ENCODE measurements at regions not wholly inside any gene's neighbourhood (a gene's known extent, or its start where the extent isn't known, plus 50 kb on each side); places are given as distances from the start of the nearest gene placed in this dataset.

DNA sequence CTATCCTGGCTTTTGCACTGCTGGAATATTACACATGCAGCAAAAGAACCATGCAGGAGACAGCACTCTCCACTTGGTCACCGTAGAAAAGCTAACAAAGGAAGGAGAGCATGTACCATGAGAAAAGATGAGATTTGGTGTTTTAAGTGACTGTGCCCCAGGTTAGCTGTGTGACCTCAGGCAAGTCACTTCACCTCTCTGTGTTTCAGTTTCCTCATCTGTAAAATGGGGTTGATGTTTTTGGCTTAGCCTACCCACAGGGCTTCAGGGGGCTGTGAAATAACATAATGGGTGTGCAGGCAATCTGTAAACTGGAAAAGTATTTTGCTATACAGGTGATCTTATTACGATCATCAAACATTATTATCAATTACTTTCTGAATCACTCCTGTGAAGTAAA lies 69.3 kb upstream of the SLC6A11 start:
- no peaks in the 10 kb centered on the region for H3K9me3 ChIP-seq (ENCODE audit: low read length)
- FAIRE-seq (no peak), DNase-seq (ENCODE audit: low spot score) (no peak), ATAC-seq (no peak)
- ChIA-PET POLR2A (no interaction called here), CTCF (ENCODE audit: low intra/inter-chr PET ratio, low total read pairs) (no interaction called here)
- H3K9ac ChIP-seq (ENCODE audit: insufficient read depth, low read depth, low read length), result no peak overlapping the region
- H3K4me3 ChIP-seq (replicated peaks in 1 of 3; ENCODE audit: insufficient read depth in 1 of 3, low read depth in 2 of 3, low read length in 3 of 3), result no peak overlapping the region
- no TSS peak for BruUV-seq (replicated peaks)
- H3K27ac ChIP-seq (ENCODE audit: extremely low read length, insufficient read depth, low read length), result no peak overlapping the region
- intact Hi-C loops (cut with micrococcal nuclease; ENCODE audit: unreplicated experiment) (no loop called here), in situ Hi-C loops (cut with HindIII; ENCODE audit: extremely low pct_ligation_motif_present, low pct_unique_long_range_greater_than_20kb) (no loop called here)
- no peak overlapping the region for H2AFZ ChIP-seq (ENCODE audit: low read length)
- WGBS (ENCODE audit: low lambda C conversion rate), result 20% methylated on average over 2 of the region's 2 CpGs
- H3K36me3 ChIP-seq (replicated peaks in 1 of 2; ENCODE audit: control insufficient read depth in 1 of 2, insufficient read depth in 2 of 2, low read length in 2 of 2), result no peaks in the 10 kb centered on the region
- no peak overlapping the region for H3K4me2 ChIP-seq (ENCODE audit: low read depth, low read length)
- H4K20me1 ChIP-seq (ENCODE audit: insufficient read depth, low read length), result no peaks in the 10 kb centered on the region
- H3K27me3 ChIP-seq (ENCODE audit: control insufficient read depth in 1 of 2, insufficient read depth in 2 of 2, low read length in 2 of 2), result no peaks in the 10 kb centered on the region
- no peaks in the 10 kb centered on the region for H3K79me2 ChIP-seq (ENCODE audit: insufficient read depth, low read length)
- no peak for TF ChIP-seq ZNF468 (CRISPR knock-in tag; IDR thresholded peaks at IDR 0.05)
- TF ChIP-seq, protein P1, sequence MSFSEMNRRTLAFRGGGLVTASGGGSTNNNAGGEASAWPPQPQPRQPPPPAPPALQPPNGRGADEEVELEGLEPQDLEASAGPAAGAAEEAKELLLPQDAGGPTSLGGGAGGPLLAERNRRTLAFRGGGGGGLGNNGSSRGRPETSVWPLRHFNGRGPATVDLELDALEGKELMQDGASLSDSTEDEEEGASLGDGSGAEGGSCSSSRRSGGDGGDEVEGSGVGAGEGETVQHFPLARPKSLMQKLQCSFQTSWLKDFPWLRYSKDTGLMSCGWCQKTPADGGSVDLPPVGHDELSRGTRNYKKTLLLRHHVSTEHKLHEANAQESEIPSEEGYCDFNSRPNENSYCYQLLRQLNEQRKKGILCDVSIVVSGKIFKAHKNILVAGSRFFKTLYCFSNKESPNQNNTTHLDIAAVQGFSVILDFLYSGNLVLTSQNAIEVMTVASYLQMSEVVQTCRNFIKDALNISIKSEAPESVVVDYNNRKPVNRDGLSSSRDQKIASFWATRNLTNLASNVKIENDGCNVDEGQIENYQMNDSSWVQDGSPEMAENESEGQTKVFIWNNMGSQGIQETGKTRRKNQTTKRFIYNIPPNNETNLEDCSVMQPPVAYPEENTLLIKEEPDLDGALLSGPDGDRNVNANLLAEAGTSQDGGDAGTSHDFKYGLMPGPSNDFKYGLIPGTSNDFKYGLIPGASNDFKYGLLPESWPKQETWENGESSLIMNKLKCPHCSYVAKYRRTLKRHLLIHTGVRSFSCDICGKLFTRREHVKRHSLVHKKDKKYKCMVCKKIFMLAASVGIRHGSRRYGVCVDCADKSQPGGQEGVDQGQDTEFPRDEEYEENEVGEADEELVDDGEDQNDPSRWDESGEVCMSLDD (CRISPR knock-in tag; IDR thresholded peaks at IDR 0.05; ENCODE audit: borderline replicate concordance), result no peak
- TF ChIP-seq ZNF629 (CRISPR knock-in tag; conservative IDR thresholded peaks at IDR 0.05), result 0 out of 2 replicates have a peak, but pooled peaks have one; percentile 15
- peak; percentile 60; the same call in 1 of the 2 replicates for TF ChIP-seq ZNF768 (CRISPR knock-in tag; IDR thresholded peaks at IDR 0.05)
- no peaks in the 10 kb centered on the region for H3K4me1 ChIP-seq (ENCODE audit: insufficient read depth, low read length)

- in situ Hi-C loops (cut with HindIII; ENCODE audit: extremely low pct_ligation_motif_present, low pct_unique_long_range_greater_than_20kb), result no loop called here
- ChIA-PET CTCF (ENCODE audit: low intra/inter-chr PET ratio, low total read pairs) (no interaction called here), POLR2A (no interaction called here)
- Histone ChIP-seq H3K9ac (ENCODE audit: insufficient read depth, low read depth, low read length) (no peak overlapping the region), H2AFZ (ENCODE audit: low read length) (no peak overlapping the region), H4K20me1 (ENCODE audit: insufficient read depth, low read length) (no peaks in the 10 kb centered on the region), H3K27me3 (ENCODE audit: control insufficient read depth in 1 of 2, insufficient read depth in 2 of 2, low read length in 2 of 2) (0 out of 5 replicates have a peak, but pooled peaks cover 0 to 3% of the 10 kb centered on the region in 2 experiments), H3K27ac (ENCODE audit: extremely low read length, insufficient read depth, low read length) (no peak overlapping the region), H3K9me3 (ENCODE audit: low read length) (no peaks in the 10 kb centered on the region), H3K36me3 (replicated peaks in 1 of 2; ENCODE audit: control insufficient read depth in 1 of 2, insufficient read depth in 2 of 2, low read length in 2 of 2) (no peaks in the 10 kb centered on the region), H3K4me2 (ENCODE audit: low read depth, low read length) (no peak overlapping the region), H3K4me3 (replicated peaks in 1 of 3; ENCODE audit: insufficient read depth in 1 of 3, low read depth in 2 of 3, low read length in 3 of 3) (no peak overlapping the region), H3K4me1 (ENCODE audit: insufficient read depth, low read length) (no peaks in the 10 kb centered on the region), H3K79me2 (ENCODE audit: insufficient read depth, low read length) (no peaks in the 10 kb centered on the region)
- 5% methylated on average over 6 of the region's 6 CpGs for WGBS (ENCODE audit: low lambda C conversion rate)
- no peak for DNase-seq (ENCODE audit: low spot score)
- ATAC-seq, result no peak
- FAIRE-seq, result no peak
- no TSS peak for BruUV-seq (replicated peaks)
- intact Hi-C loops (cut with micrococcal nuclease; ENCODE audit: unreplicated experiment), result no loop called here
- peak; percentile 20 for TF ChIP-seq ZFP36 (IDR thresholded peaks at IDR 0.05; ENCODE audit: borderline replicate concordance, low read depth, low read length, partially characterized antibody)
- no peak for TF ChIP-seq ASH2L (IDR thresholded peaks at IDR 0.05; ENCODE audit: insufficient read length, low read depth, low read length)
Measured at GRCh38 chr3:10747341-10747740, 68.7 kb upstream of the SLC6A11 start.

Measured in HepG2 (cell line).